ENCODE measurements at regions not wholly inside any gene's neighbourhood (a gene's known extent, or its start where the extent isn't known, plus 50 kb on each side); places are given as distances from the start of the nearest gene placed in this dataset.

DNA sequence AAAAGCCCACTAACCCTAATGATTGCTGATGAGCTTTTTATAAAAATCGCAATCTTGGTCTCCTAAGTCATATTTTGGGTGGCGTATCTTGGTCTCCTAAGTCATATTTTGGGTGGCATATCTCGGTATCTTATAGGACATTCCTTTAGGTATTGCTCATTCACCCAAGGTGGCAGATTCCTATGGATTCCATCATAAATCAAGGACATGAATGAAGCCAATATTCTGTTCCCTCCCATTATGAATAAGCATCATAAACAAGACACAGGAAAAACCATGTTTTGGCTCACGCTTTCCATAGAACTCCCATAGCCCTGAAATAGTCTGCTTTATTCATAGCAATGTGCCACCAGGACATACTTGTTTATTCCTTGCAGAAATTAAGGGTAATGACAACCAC is 95.0 kb upstream of the CD99 start:
- Histone ChIP-seq H3K27ac (no peak overlapping the region), H3K9me3 (no peaks in the 10 kb centered on the region), H3K4me3 (no peak overlapping the region), H3K36me3 (no peaks in the 10 kb centered on the region), H3K4me1 (peaks cover 0 to 6% (median 2%) of the 10 kb centered on the region in 4 donors), H3K27me3 (no peaks in the 10 kb centered on the region)
- WGBS, 2 donors (ENCODE audit: low coverage in 1 of 2): 92 to 93% methylated on average over 4 of the region's 4 CpGs
- DNase-seq: no peak
- in situ Hi-C loops (cut with MboI; ENCODE audit: low pct_ligation_motif_present in 1 of 4, low pct_unique_long_range_greater_than_20kb in 1 of 4, low sequenced_read_pairs in 3 of 4) (loop anchor here in 3 of 4 donors (25.0 kb wide), 1 partner anchor 934 kb away; no protein-coding TSS in a partner anchor), intact Hi-C loops (cut with DNase I; ENCODE audit: low total_unique reads) (loop anchor here (10.0 kb wide), 1 partner anchor 1141 kb away; the partner anchor contains the start of gene ASMTL)
- TF ChIP-seq, protein P1, sequence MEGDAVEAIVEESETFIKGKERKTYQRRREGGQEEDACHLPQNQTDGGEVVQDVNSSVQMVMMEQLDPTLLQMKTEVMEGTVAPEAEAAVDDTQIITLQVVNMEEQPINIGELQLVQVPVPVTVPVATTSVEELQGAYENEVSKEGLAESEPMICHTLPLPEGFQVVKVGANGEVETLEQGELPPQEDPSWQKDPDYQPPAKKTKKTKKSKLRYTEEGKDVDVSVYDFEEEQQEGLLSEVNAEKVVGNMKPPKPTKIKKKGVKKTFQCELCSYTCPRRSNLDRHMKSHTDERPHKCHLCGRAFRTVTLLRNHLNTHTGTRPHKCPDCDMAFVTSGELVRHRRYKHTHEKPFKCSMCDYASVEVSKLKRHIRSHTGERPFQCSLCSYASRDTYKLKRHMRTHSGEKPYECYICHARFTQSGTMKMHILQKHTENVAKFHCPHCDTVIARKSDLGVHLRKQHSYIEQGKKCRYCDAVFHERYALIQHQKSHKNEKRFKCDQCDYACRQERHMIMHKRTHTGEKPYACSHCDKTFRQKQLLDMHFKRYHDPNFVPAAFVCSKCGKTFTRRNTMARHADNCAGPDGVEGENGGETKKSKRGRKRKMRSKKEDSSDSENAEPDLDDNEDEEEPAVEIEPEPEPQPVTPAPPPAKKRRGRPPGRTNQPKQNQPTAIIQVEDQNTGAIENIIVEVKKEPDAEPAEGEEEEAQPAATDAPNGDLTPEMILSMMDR (IDR thresholded peaks at IDR 0.05): no peak
- TF ChIP-seq EP300 (IDR thresholded peaks at IDR 0.05; ENCODE audit: low read depth) (no peak), POLR2AphosphoS5 (IDR thresholded peaks at IDR 0.05) (no peak), POLR2A (IDR thresholded peaks at IDR 0.05) (no peak)

DNA sequence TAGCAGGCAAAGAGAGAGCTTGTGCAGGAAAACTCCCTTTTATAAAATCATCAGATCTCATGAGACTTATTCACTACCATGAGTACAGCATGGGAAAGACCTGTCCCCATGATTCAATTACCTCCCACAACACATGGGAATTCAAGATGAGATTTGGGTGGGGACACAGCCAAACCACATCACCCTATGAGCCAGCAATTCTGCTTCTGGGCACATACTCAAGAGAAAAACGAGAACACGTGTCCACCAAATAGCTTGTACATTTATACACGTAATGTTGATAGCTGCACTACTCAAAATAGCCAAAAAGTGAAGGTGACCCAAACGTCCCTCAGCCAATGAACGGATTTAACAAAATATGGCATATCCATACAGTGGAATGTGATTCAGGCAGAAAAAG is 94.5 kb upstream of the DHRSX start:
- in situ Hi-C loops (cut with MboI; ENCODE audit: low pct_ligation_motif_present in 1 of 4, low pct_unique_long_range_greater_than_20kb in 1 of 4, low sequenced_read_pairs in 3 of 4): loop anchor here in 3 of 4 donors (25.0 kb wide), 1 partner anchor 933 kb away; no protein-coding TSS in a partner anchor
- intact Hi-C loops (cut with DNase I; ENCODE audit: low total_unique reads): loop anchor here (10.0 kb wide), 1 partner anchor 1140 kb away; the partner anchor contains the start of gene ASMTL
- no peak for DNase-seq
- H3K27ac ChIP-seq: no peak overlapping the region
- TF ChIP-seq POLR2A (IDR thresholded peaks at IDR 0.05) (no peak), EP300 (IDR thresholded peaks at IDR 0.05; ENCODE audit: low read depth) (no peak), POLR2AphosphoS5 (IDR thresholded peaks at IDR 0.05) (no peak)
- TF ChIP-seq, protein P1 (IDR thresholded peaks at IDR 0.05): no peak
- peaks cover 0 to 6% (median 2%) of the 10 kb centered on the region in 4 donors for H3K4me1 ChIP-seq
- no peak overlapping the region for H3K4me3 ChIP-seq
- H3K9me3 ChIP-seq: no peaks in the 10 kb centered on the region
- no peaks in the 10 kb centered on the region for H3K27me3 ChIP-seq
- 83 to 95% methylated on average over 4 to 5 of the region's 5 CpGs for WGBS, 2 donors (ENCODE audit: low coverage in 1 of 2)
- no peaks in the 10 kb centered on the region for H3K36me3 ChIP-seq

DNA sequence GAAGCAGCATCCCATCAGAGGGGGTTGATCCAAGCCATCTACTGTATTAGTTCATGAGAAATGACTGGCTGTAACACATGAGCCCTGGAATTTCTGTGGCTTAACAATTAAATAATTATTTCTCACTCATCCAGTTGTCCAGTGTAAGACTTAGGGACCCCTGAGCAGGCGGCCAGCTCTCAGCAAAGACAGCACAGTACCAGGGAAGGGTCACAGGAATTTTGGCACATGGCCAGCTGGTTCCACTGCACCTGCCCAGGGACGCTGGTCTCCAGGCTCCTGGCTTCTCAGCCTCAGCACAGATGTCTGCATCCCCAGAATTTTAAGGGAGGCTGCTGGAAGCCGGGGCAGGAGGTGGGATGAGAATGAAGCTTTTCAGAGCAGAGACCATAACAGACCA is 93.7 kb upstream of the DHRSX start:
- TF ChIP-seq EP300 (IDR thresholded peaks at IDR 0.05; ENCODE audit: low read depth) (no peak), POLR2AphosphoS5 (IDR thresholded peaks at IDR 0.05) (no peak), POLR2A (IDR thresholded peaks at IDR 0.05) (no peak)
- TF ChIP-seq, protein P1 (IDR thresholded peaks at IDR 0.05): no peak
- Histone ChIP-seq H3K9me3 (no peaks in the 10 kb centered on the region), H3K4me1 (peaks cover 0 to 6% (median 2%) of the 10 kb centered on the region in 4 donors), H3K27ac (no peak overlapping the region), H3K4me3 (no peak overlapping the region), H3K27me3 (no peaks in the 10 kb centered on the region), H3K36me3 (no peaks in the 10 kb centered on the region)
- in situ Hi-C loops (cut with MboI; ENCODE audit: low pct_ligation_motif_present in 1 of 4, low pct_unique_long_range_greater_than_20kb in 1 of 4, low sequenced_read_pairs in 3 of 4): loop anchor here in 3 of 4 donors (25.0 kb wide), 1 partner anchor 932 kb away; no protein-coding TSS in a partner anchor
- 70% methylated on average over 3 of the region's 3 CpGs; no CpG with 5 or more reads in 1 of the 2 donors for WGBS, 2 donors (ENCODE audit: low coverage in 1 of 2)
- DNase-seq: no peak
- intact Hi-C loops (cut with DNase I; ENCODE audit: low total_unique reads): loop anchor here (5.0 to 10.0 kb wide), 2 partner anchors 942 to 1140 kb away; partner anchors contain the start of gene ASMTL

DNA sequence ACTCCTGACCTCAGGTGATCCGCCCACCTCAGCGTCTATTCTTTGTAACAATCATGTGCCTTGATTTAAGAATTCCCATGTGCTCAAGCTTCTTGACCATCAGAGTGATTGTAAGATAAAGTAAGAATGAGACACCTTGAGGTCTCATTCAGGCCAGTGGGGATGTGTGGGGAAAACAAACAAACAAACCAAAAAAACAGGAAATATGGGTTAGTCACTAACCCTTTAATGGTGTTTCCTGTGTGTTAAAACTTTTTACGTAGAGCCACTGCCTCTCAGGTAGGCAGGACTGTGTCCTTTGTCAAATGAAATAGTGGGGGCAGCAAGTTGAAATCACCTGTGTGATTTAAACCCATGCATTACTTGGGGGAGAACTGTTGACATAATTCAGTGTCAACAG is 91.5 kb upstream of the DHRSX start:
- TF ChIP-seq POLR2AphosphoS5 (IDR thresholded peaks at IDR 0.05): no peak
- TF ChIP-seq, protein P1 (IDR thresholded peaks at IDR 0.05): no peak
- no peak for TF ChIP-seq POLR2A (IDR thresholded peaks at IDR 0.05)
- TF ChIP-seq EP300 (IDR thresholded peaks at IDR 0.05; ENCODE audit: low read depth): no peak
- intact Hi-C loops (cut with DNase I; ENCODE audit: low total_unique reads) (loop anchor here (5.0 to 10.0 kb wide), 2 partner anchors 940 to 1137 kb away; partner anchors contain the start of gene ASMTL), in situ Hi-C loops (cut with MboI; ENCODE audit: low pct_ligation_motif_present in 1 of 4, low pct_unique_long_range_greater_than_20kb in 1 of 4, low sequenced_read_pairs in 3 of 4) (loop anchor here in 3 of 4 donors (25.0 kb wide), 1 partner anchor 930 kb away; no protein-coding TSS in a partner anchor)
- Histone ChIP-seq H3K27me3 (no peaks in the 10 kb centered on the region), H3K27ac (no peak overlapping the region), H3K9me3 (no peaks in the 10 kb centered on the region), H3K4me3 (no peak overlapping the region), H3K4me1 (peaks cover 0 to 6% (median 2%) of the 10 kb centered on the region in 4 donors), H3K36me3 (no peaks in the 10 kb centered on the region)
- no peak for DNase-seq
- WGBS, 2 donors (ENCODE audit: low coverage in 1 of 2): 55 to 85% methylated on average over 3 of the region's 3 CpGs
